SK-N-DZ (cell line): ENCODE measurements at regions not wholly inside any gene's neighbourhood (a gene's known extent, or its start where the extent isn't known, plus 50 kb on each side); places are given as distances from the start of the nearest gene placed in this dataset.
"Not testable (repeated sequence)": the region's sequence is repeated elsewhere in the genome, so short reads cannot be mapped to it uniquely, and the experiment has no call there.

Experiments used
- DNase-seq: peaks from one replicate; pipeline ENCODE4 v3.0.0-alpha.2; 2015; ENCODE audit warnings: low spot score

DNA sequence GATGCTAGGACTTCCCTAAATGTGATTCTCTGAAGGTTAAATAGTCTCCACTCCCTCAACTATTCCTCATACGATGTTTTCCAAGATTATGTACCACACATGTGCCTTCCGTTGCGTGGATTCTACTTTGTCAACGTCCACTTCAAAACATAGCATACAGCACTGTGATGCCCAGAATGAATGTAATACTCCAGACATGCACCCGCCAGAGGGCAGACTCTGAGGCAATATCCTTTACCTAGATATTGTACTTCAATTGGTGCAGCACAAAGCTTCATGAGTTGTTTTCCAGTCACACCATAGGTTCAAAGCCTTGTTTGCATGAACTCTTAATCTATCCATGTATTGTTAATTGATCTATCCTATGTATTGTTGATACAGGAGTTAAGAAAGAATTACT, 201.0 kb upstream of the NABP1 start:
- DNase-seq = no peak

DNA sequence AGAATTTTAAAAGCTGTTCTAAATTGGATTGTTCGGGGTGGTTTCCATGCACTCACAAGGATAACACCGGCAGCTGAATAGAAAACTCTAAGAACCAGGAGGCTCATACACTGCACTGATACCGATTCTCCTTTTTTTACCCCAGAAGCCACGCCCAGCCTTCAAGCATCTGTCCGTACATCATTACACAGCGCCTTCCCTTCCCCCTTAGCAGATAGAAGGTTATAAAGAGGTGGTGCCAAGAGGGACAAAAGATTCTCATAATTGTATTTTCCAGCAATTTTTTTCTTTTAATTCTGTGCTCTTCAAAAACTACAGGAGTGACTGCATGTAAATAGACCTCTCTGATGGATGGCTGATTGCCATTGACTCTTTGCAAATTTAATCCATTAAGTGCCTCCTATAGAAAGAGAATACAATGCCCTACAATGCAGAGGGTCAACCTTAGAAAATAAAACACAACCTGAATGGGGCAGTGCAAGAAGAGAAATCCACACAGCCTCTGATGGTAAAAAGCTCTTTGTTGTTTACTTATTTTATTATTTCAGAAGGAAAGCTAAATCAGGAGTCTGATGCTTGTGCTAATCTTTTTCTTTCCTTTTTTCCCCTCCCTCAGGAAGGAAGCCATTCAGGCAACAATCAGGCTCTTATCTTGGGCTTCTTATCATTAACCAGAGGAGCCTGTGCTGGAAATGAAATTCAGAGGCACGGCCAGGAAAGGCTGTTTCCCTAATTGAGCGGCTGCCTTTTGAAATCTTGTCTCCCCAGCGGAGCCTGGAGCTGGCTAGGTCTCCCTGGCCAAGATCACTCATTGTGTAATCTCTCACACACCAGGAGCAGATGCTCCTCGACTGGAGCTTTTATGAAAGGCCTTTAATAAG, 198.9 kb upstream of the NABP1 start:
- peak; percentile 96 for DNase-seq

DNA sequence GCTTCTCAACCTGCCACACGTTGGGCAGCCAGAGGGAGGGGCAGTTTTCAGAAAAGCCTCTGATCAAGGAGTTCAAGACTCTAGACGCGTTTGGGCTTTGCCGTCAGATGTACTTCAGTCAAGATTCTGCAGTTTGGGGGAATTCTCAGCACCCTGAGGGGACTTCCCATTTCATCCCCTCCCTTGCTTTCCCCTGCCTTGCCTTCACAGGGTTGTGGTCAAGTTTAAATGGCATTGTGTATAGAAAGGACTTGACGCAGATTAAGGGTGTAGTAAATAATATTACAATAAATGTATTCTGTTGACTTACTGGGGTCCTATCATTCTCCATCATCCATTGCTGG, 198.3 kb upstream of the NABP1 start:
- no peak for DNase-seq

DNA sequence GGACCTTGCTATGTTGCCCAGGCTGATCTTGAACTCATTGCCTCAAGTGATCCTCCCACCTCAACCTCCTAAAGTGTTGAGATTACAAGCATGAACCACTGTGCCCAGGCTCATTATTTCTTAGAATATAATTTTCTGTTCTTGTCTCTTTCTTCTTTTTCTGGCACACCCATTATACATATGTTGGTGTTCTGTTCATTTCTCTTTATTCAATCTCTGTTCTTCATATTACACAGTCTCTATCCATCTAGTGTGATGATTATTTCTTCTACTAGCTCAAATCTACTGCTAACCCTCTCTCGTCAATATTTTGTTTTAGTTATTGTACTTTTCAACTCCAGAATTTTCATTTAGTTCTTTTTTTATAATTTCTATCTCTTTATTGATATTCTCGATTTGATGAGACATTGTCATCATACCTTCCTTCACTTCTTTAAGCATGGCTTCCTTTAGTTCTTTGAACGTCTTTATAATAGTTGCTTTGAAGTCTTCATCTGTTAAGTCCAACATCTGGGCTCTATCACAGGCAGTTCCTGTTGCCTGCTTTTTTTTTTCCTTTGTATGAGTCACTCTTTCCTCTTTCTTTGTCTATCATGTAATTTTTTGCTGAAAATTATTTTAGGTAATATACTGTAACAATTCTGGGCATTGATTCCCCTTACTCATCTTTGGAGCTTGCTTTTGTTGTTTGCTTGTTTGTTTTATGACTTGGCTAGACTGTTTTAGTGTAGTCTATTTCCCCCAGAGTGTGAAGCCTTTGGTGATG, 196.4 kb upstream of the NABP1 start:
- DNase-seq = no peak

DNA sequence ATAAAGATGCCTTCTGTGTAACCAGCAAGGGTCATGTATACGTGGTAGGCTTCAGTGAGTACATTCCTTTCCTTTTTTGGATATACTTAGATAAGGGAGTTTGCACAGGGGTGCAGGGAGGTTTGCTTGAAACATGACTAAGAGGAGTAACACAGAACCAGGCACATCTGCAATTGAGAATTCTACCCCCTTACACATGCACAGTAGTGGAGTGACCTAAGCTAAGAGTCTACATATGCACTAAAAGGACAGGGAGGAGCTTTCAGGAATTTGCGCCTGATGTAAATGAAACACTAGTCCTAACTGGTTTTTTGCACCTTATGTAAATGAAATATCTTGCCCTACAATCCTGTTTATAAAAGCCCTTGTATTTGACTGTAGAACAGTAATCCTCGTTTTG, 194.8 kb upstream of the NABP1 start:
- DNase-seq = no peak

DNA sequence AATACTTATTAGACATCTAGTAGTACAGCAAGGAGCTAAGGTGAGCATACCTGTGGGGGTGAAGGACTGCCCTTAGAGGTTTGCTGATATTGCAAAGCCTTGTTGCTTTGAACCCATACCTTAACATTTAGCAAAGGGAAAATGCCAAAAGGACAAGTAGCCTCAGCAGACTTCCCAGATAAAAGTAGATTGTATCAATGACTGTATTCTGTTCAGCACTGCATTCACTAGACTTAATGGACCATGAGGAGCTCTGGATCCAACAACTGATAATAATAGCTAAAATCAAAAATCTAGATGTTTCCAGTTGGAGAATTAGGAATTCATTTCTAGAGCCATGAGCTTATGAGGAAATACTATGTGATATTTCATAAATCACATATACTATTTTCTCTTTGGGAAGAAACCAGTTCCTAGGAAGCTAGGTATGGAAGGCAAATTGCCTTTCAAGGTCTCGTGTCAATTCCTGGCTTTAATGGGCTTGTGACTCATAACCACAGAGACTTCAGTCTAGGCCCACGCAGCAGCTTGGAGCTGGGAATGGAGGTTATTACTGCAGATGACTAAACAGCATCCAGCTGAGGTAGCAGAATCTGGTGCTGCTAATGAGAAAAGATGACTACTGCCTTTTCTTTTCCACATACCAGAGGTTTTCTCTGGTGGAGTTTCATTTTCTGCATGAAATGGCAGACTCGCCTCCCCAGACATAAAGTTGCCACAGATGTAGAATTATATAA, 191.2 kb upstream of the NABP1 start:
- no peak for DNase-seq

DNA sequence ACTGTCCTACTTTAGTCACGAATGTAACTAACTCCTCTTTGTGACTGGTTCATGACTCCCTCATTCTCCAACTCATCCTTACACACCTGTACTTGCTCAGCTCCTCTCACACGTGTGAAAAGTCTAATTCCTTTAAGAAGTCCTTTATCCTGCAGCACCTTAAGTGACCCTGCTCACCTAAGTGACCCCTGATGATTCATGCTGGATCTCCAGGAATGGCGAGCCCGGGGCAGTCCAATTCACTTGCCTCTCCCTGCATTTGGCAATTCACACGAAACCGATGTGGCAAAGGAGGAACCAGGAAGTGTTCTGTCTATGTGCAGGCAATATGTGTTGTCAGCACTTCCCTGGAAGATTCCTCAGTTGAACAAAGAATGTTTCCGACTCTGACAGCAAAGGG, 189.8 kb upstream of the NABP1 start:
- DNase-seq = no peak

DNA sequence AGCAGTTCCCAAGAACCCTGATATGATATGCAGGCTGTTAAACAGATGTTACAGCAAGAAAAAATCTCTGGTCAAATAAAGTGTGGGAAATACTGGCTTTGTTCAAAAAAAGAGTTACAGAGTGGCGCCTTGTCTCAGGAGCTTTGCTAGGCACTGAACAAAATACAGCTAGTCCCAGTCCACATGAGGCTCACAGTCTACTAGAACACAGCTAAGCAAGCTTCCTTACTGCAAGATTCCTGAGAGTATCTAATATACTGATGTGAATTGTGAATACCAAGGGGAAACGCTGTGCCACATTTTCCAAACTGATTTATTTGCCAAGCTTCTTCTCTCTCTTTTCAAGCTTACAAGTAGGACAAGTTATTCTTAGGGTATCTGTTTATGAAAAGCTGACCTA, 188.8 kb upstream of the NABP1 start:
- DNase-seq = no peak

DNA sequence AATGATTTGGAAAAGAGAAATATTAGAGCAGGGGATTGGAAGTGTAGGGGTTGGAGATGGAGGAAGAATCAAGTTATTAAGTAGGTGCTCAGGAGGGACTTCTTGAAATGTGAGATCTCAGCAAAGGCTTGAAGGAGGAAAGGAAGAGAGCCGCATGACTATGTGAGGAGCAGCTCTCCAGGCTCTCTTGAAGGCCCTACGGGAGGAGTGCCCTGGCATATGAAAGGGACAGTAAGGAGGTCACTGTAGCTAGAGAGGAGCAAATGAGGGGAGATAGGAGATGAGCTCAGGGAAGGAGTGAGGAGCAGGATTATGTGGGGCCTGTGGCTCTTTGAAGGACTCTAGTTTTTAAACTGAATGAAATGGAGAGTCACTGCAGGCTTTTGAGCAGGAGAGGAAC, 181.1 kb upstream of the NABP1 start:
- DNase-seq = no peak

DNA sequence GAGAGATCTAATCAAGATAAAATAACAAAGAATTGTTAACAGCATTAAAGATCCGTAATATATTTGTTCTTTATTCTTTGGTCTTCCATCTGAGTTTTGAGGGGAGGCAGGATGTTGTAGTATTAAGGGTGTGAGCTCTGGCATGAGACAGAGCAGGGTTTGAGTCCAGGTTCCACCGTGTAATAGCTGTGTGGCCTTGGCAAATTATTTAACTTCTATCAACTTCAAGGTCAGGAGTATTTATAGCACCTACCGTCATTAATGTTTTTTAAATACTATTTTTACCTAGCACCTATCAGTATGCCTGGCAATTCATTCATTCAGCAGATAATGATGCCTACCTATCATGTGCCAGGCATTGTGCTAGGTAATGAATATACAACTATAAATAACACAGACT, 180.1 kb upstream of the NABP1 start:
- no peak for DNase-seq

DNA sequence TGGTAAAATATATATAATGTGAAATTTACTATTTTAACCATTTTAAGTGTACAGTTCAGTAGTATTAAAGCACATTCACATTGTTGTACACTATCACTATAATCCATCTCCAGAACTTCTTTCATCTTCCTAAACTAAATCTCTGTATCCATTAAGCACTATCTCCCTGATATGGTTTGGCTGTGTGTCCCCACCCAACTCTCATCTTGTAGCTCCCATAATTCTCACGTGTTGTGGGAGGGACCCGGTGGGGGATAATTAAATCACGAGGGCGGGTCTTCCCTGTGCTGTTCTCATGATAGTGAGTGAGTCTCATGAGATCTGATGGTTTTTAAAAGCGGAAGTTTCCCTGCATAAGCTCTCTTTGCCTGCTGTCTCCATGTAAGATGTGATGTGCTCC, 178.9 kb upstream of the NABP1 start:
- DNase-seq = no peak

DNA sequence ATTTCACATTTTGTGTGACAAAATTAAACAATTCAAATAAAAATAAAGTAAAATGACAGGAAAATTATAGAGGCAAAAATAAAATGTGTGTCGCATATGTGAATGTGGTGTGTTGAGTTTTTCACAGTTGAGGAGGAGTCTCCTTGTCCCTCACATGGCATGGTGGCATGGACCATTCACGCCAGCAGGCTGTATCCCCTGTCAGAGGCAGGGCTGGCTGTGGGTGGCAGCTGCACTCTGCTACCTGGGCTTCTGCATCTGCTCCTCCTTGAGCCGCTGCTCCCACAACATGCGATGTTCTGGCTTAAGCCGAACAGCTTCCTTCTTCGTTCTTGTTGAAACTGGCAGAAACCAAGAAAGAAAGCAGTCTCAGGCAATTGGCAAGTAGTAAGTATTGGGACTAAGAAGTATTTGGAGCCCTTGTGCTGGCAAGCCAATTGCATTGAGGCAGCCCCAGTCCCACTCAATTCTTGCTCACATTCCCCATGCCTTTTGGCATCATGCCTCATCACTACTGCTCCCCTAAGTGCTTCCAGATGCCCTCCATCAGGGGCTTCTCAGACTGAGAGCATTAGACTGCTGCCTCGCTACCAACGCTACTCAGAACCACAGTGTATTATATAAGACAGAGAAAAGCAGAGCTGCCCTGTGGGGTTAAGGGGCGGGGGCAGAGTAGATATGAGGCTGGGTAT, 177.9 kb upstream of the NABP1 start:
- no peak for DNase-seq

DNA sequence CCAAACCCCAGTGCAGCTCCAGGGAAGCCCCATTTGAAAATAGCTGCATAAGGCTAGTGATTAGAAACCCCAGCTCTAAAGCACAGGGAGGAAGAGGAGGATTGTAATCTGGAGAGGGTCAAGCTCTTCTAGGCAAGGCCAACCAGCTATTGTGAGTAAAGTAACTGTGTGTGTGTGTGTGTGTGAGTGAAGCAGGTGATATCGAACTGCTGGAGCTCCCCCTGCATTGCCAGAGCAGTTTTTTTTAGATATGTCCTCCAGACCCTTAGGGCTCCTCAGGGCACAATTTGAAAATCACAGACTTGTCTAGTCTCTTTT, 177.4 kb upstream of the NABP1 start:
- DNase-seq = no peak

DNA sequence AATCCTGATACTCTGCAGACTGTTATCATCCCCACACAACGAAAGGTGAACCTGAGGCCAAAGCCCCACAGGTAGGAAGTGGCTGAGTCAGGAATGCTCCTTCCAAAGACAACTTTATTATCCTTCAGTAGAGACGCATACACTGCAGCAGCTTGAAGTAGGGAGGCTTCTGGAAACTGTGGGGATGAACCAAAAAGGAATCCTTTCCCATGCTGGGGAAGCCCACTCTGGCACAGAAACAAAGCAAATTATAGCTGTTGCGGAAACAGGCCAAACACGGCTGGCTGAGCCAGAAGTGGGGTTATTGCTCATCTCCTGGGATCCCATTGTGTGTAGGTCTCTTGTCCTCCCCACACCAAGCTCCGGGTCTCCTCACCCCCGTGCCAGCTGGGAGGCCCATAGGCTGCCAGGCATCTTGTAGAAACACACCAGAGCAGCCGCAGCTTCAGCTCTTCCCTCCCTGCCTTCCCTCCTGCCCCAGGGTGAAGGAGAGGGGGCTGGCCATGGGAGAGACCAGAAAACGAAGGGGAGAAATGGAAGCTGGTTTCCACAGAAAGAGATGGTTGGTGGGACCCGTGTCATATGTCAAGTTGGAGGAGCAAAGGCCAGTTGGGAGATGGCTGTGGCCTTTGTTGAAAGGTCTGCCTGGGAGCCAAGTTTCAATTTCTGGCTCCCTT, 176.9 kb upstream of the NABP1 start:
- DNase-seq = no peak

DNA sequence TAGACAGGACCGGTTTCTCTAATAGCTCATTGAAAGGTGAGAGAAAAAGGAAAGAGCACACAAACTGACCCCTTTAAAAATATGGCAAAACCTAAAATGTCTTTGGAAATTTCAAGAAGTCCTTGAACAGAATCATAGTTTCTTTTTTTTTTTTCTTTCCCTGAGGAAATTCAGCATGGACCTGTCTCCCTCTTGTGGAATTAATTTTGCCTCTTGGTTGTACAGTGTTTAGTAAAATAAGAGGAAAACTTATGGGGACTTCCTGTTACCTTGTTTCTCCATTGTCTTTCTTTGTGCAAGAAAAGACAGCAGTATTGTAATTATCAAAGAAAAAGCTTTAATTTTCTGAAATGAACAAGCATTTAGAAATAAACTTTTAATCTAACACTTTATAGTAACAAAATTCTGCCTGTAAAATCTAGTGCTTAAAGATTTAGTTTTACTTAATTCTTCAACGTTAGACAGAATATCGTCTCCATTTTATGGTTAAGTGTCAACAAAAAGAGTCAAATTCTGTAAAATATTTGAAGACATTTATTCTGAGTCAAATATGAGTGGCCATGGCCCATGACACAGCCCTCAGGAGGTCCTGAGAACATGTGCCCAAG, 176.3 kb upstream of the NABP1 start:
- DNase-seq = no peak

DNA sequence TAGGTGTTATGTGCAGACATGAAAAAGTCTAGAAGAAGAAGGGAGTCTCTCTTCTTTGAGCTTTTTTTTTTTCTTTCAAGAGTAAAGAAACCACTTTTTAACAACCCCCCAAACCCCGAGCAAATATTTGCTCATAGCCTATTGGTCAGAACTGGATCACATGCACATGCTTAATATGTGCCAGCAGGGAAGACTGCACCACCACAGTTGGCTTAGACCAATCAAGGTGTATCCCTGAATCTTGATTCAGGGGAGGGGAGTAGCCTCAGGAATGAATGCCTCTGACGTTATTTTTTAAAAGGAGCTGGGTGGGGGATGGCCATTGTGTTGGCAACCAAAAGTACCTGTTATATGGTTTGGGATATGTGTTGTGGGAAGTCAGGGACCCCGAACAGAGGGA, 171.4 kb upstream of the NABP1 start:
- DNase-seq = no peak

DNA sequence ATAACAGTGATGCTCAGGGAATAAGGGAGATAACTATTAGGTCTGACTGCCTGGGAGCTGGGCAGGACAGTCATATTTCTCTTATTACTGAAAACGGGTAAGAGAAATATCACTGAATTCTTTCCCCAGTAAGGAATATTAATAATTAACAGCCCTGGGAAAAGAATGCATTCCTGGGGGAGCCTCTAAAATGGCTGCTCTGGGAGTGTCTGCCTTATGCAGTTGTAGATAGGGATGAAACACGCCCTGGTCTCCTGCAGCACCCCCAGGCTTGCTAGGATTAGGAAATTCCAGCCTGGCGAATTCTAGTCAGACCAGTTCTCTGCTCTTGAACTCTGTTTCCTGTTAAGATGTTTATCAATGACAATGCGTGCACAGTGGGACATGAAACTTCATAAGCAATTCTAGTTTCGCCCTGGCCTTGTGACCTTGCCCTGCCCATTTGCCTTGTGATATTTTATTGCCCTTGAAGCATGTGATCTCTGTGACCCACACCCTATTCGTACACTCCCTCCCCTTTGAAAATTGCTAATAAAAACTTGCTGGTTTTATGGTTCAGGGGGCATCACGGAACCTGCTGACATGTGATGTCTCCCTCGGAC, 170.6 kb upstream of the NABP1 start:
- DNase-seq = not testable (repeated sequence)

DNA sequence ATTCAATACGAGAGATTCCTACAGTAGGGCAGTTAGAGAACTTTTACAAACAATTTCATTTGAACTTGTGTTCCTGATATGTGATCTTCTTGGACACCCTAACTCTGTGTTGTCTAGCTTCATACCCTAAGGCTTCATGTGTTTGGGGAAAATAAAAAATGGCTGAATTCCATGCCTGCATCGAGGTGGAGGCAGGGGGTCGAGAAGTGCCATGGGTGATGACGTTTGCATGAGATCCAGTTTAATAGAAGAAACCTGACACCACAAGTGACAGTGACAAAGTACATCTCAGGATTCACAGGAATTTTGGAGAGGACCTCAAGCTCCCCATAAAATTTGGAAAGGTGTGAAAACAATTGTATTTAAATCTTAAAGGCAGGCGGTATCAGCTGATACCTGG, 169.2 kb upstream of the NABP1 start:
- DNase-seq = no peak

DNA sequence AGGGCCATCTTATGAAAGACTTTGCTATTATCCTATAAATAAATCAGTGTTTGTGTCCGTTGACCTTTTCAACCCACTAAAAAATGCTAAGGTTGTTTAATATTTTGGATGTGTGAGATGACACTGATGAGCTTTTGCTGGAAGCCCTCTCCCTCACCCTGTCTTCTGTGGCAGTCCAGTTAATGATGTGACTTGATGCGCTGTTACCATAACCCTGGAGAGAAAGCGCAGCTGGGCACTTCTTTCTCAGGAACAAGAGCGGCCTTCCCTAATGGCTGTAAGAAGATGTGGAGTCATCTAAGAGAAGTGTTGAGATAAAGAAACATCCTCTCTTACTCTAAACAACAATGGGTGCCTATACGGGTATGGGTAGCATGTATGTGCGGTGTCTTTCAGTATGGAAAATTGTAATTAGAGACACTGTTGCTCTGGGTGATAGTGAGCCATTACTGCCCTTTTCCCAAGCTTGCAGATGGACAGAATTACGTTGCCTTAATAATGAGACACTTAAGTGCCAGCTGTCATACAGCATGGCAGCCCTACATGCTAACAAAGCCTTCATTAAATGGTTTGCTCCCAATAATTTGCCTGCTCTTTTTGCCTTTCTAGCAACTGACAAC, 165.6 kb upstream of the NABP1 start:
- no peak for DNase-seq

DNA sequence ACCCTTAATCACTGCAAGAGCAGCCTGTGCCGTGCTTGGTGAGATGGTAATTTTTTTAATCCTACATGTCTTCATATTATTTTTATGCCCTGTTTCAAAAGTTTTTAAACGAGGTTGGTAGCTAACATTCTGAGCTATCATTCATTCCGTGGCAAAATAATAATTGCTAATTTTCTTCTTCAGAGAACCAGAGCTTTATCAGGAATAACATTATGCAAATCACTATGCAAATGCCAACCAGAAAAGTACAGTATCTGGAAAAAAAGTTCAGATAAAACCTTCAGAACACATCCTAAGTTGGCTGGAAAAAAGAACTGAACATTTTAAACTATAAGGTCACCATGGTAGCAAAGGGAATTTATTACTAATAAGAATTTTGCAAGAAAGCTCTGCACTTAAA, 165.1 kb upstream of the NABP1 start:
- no peak for DNase-seq
